Thymus (tissue), 11 donors: ENCODE measurements at regions not wholly inside any gene's neighbourhood (a gene's known extent, or its start where the extent isn't known, plus 50 kb on each side); places are given as distances from the start of the nearest gene placed in this dataset.

Experiments used
- DNase-seq, 9 donors: peaks; one replicate each; pipeline ENCODE4 v3.0.0-alpha.2; 2013; ENCODE audit warnings: low spot score in 9 of 9, low read depth in 6 of 9, missing footprints in 1 of 9
- H3K27ac ChIP-seq, 2 donors: one replicate each; pipeline ENCODE4 v1.5.1; 2013; ENCODE audit warnings: control low read depth in 1 of 2, low read depth in 1 of 2, low read length in 1 of 2, mild to moderate bottlenecking in 1 of 2, moderate library complexity in 1 of 2
- H3K27me3 ChIP-seq, 2 donors: one replicate each; pipeline ENCODE4 v1.5.1; 2013; ENCODE audit warnings: low read length in 1 of 2; ENCODE audit not compliant: control insufficient read depth in 2 of 2, insufficient read depth in 1 of 2
- H3K36me3 ChIP-seq, 2 donors: one replicate each; pipeline ENCODE4 v1.5.1; 2013; ENCODE audit warnings: low read length in 1 of 2, mild to moderate bottlenecking in 1 of 2, moderate library complexity in 1 of 2; ENCODE audit not compliant: control insufficient read depth in 2 of 2, insufficient read depth in 2 of 2
- H3K4me1 ChIP-seq, 2 donors: one replicate each; pipeline ENCODE4 v1.5.1; 2013; ENCODE audit warnings: low read length in 2 of 2; ENCODE audit not compliant: control insufficient read depth in 2 of 2, insufficient read depth in 2 of 2
- H3K4me3 ChIP-seq, 2 donors: one replicate each; pipeline ENCODE4 v1.5.1; 2013; ENCODE audit warnings: low read length in 2 of 2, control low read depth in 1 of 2, mild to moderate bottlenecking in 1 of 2
- H3K9me3 ChIP-seq, 2 donors: one replicate each; pipeline ENCODE4 v1.5.1; 2013; ENCODE audit warnings: low read length in 1 of 2, mild to moderate bottlenecking in 1 of 2; ENCODE audit not compliant: control insufficient read depth in 2 of 2, insufficient read depth in 1 of 2
- WGBS: extraction: QIAGEN DNeasy Blood & Tissue Kit; methylation state at CpG from one replicate; pipeline ENCODE4 v1.1.7; 2013; 5-methylcytosine and 5-hydroxymethylcytosine counted together
- donor health status: healthy.

- no peak overlapping the region for H3K27ac ChIP-seq
- no peak for DNase-seq
- H3K4me1 ChIP-seq: no peaks in the 10 kb centered on the region
- no peaks in the 10 kb centered on the region for H3K27me3 ChIP-seq
- 96% methylated on average over 5 of the region's 5 CpGs for WGBS
- H3K36me3 ChIP-seq: no peaks in the 10 kb centered on the region
- no peaks in the 10 kb centered on the region for H3K9me3 ChIP-seq
- H3K4me3 ChIP-seq: no peak overlapping the region
These were observed 64.6 kb upstream of the PCBD1 start for GRCh38 chr10:70952921-70953320.

GRCh38 chr10:70954381-70955176 is 66.2 kb upstream of the PCBD1 start:
- Histone ChIP-seq H3K27me3 (no peaks in the 10 kb centered on the region), H3K27ac (no peak overlapping the region), H3K4me1 (no peaks in the 10 kb centered on the region), H3K4me3 (no peak overlapping the region), H3K9me3 (no peaks in the 10 kb centered on the region), H3K36me3 (no peaks in the 10 kb centered on the region)
- no peak for DNase-seq
- WGBS: 93% methylated on average over 13 of the region's 13 CpGs

- Histone ChIP-seq H3K4me1 (no peaks in the 10 kb centered on the region), H3K27me3 (peaks cover 0 to 2% of the 10 kb centered on the region in 2 donors), H3K9me3 (no peaks in the 10 kb centered on the region), H3K36me3 (no peaks in the 10 kb centered on the region), H3K4me3 (no peak overlapping the region), H3K27ac (no peak overlapping the region)
- WGBS: 74% methylated on average over 7 of the region's 7 CpGs
- DNase-seq: no peak
These were observed 67.8 kb upstream of the PCBD1 start for GRCh38 chr10:70956029-70956759.

GRCh38 chr10:70958396-70958795 is 70.0 kb upstream of the PCBD1 start:
- H3K36me3 ChIP-seq: no peaks in the 10 kb centered on the region
- peaks cover 0 to 2% of the 10 kb centered on the region in 2 donors for H3K27me3 ChIP-seq
- WGBS: 83% methylated on average over 3 of the region's 3 CpGs
- H3K27ac ChIP-seq: no peak overlapping the region
- H3K4me3 ChIP-seq: no peak overlapping the region
- no peaks in the 10 kb centered on the region for H3K9me3 ChIP-seq
- no peak for DNase-seq
- H3K4me1 ChIP-seq: no peaks in the 10 kb centered on the region

- Histone ChIP-seq H3K36me3 (no peaks in the 10 kb centered on the region), H3K9me3 (no peaks in the 10 kb centered on the region), H3K4me1 (no peaks in the 10 kb centered on the region), H3K27me3 (peaks cover 0 to 2% of the 10 kb centered on the region in 2 donors), H3K27ac (no peak overlapping the region), H3K4me3 (no peak overlapping the region)
- DNase-seq: no peak
- 96% methylated on average over 2 of the region's 2 CpGs for WGBS
These were observed 72.0 kb upstream of the PCBD1 start for GRCh38 chr10:70960316-70960715.

- no peak overlapping the region for H3K4me3 ChIP-seq
- H3K27me3 ChIP-seq: peaks cover 0 to 2% of the 10 kb centered on the region in 2 donors
- H3K9me3 ChIP-seq: no peaks in the 10 kb centered on the region
- 83% methylated on average over 9 of the region's 9 CpGs for WGBS
- no peak overlapping the region for H3K27ac ChIP-seq
- H3K4me1 ChIP-seq: no peaks in the 10 kb centered on the region
- no peak for DNase-seq
- H3K36me3 ChIP-seq: no peaks in the 10 kb centered on the region
These were observed 72.6 kb upstream of the PCBD1 start for GRCh38 chr10:70960783-70961570.

- Histone ChIP-seq H3K9me3 (no peaks in the 10 kb centered on the region), H3K4me1 (no peaks in the 10 kb centered on the region), H3K27me3 (peaks cover 0 to 2% of the 10 kb centered on the region in 2 donors), H3K27ac (no peak overlapping the region), H3K4me3 (no peak overlapping the region), H3K36me3 (no peaks in the 10 kb centered on the region)
- 96% methylated on average over 4 of the region's 4 CpGs for WGBS
- no peak for DNase-seq
These were observed 74.3 kb upstream of the PCBD1 start for GRCh38 chr10:70962686-70963085.

GRCh38 chr10:70963271-70963670 is 74.9 kb upstream of the PCBD1 start:
- no peaks in the 10 kb centered on the region for H3K9me3 ChIP-seq
- peaks cover 0 to 2% of the 10 kb centered on the region in 2 donors for H3K27me3 ChIP-seq
- H3K4me1 ChIP-seq: peaks cover 0 to under 1% of the 10 kb centered on the region in 2 donors
- H3K4me3 ChIP-seq: no peak overlapping the region
- WGBS: 82% methylated on average over 14 of the region's 14 CpGs
- DNase-seq: no peak
- H3K27ac ChIP-seq: no peak overlapping the region
- H3K36me3 ChIP-seq: no peaks in the 10 kb centered on the region

- no peak overlapping the region for H3K27ac ChIP-seq
- DNase-seq: no peak
- H3K4me1 ChIP-seq: peaks cover 0 to 3% of the 10 kb centered on the region in 2 donors
- H3K27me3 ChIP-seq: peaks cover 0 to 2% of the 10 kb centered on the region in 2 donors
- no peaks in the 10 kb centered on the region for H3K36me3 ChIP-seq
- WGBS: 85% methylated on average over 5 of the region's 5 CpGs
- H3K9me3 ChIP-seq: no peaks in the 10 kb centered on the region
- H3K4me3 ChIP-seq: no peak overlapping the region
These were observed 75.9 kb upstream of the PCBD1 start for GRCh38 chr10:70964245-70964644.
